K562 (cell line): ENCODE measurements at regions not wholly inside any gene's neighbourhood (a gene's known extent, or its start where the extent isn't known, plus 50 kb on each side); places are given as distances from the start of the nearest gene placed in this dataset.

ENCODE experiments used
- ATAC-seq: fragments of 200-7000 bp; cut with Tn5 transposase; 3 replicates; pipeline ENCODE4 v1.9.1; 2020; ENCODE audit warnings: moderate library complexity
- BruUV-seq: library from RNA; stranded (reverse); fragments of 400-500 nt; replicated peaks from 2 replicates; lab custom pipeline; 2021; lab: Mats Ljungman, UMichigan
- CTCF ChIA-PET: fragments of 300-600 bp; formaldehyde crosslinking; extraction: SDS; loops from one replicate; lab custom pipeline; 2021; ENCODE audit warnings: low intra/inter-chr PET ratio; lab: Yijun Ruan, JAX
- POLR2A ChIA-PET: fragments of 300-600, 350-650 bp; sonication (Branson Sonifier 250); formaldehyde crosslinking; extraction: SDS; loops from one replicate; lab custom pipeline; 2021; ENCODE audit warnings: antibody characterized with exemption, inconsistent platforms; lab: Yijun Ruan, JAX
- DNase-seq, 4 experiments: peaks; one replicate each; pipeline versions ENCODE4 v3.0.0 to v3.0.0-alpha.2; 2011 to 2018; ENCODE audit warnings: low spot score in 3 of 4, mixed read lengths in 3 of 4; ENCODE audit errors: extremely low read depth in 1 of 4
- FAIRE-seq: peaks from 2 replicates; lab custom pipeline; 2011; peaks lifted over from hg19 to GRCh38; lab: Jason Lieb, UNC
- H2AFZ ChIP-seq: 2 replicates; pipeline ENCODE4 v1.6.0; 2011; ENCODE audit warnings: low read depth, low read length, control low read depth, inconsistent platforms
- H3K27ac ChIP-seq: fragments of 200-600 bp; 3 replicates; pipeline ENCODE4 v1.8.0; 2011; ENCODE audit warnings: low read depth, mild to moderate bottlenecking, control low read depth, inconsistent platforms, low read length, moderate library complexity, mixed read lengths; ENCODE audit errors: extremely low read depth
- H3K27me3 ChIP-seq, 2 experiments: fragments of 300-600 bp in 1 of 2; 2 replicates in 1 of 2; 3 replicates in 1 of 2; pipeline versions ENCODE4 v1.6.0 to v1.8.0; 2011; ENCODE audit warnings: inconsistent platforms in 2 of 2, low read length in 2 of 2, mild to moderate bottlenecking in 1 of 2, mixed read lengths in 1 of 2, moderate library complexity in 1 of 2; ENCODE audit not compliant: control insufficient read depth in 2 of 2, insufficient read depth in 2 of 2
- H3K36me3 ChIP-seq: fragments of 300-600 bp; 3 replicates; pipeline ENCODE4 v1.8.0; 2011; ENCODE audit warnings: mild to moderate bottlenecking, low read length, inconsistent platforms; ENCODE audit not compliant: control insufficient read depth, insufficient read depth
- H3K4me1 ChIP-seq, 2 experiments: fragments of 200-600 bp in 1 of 2; replicated peaks in 1 of 2; 2 replicates in 1 of 2; 3 replicates in 1 of 2; pipeline versions ENCODE4 v1.5.1 to v1.8.0; 2011; ENCODE audit warnings: inconsistent platforms in 2 of 2, low read length in 2 of 2, mild to moderate bottlenecking in 1 of 2, mixed read lengths in 1 of 2, moderate library complexity in 1 of 2; ENCODE audit not compliant: control insufficient read depth in 2 of 2, insufficient read depth in 2 of 2
- H3K4me2 ChIP-seq: 2 replicates; pipeline ENCODE4 v1.6.1; 2011; ENCODE audit warnings: low read length, control low read depth, inconsistent platforms, mixed read lengths; ENCODE audit not compliant: insufficient read depth
- H3K4me3 ChIP-seq: fragments of 200-600 bp; sonication (generic), shearing (Covaris generic); 2 replicates; pipeline ENCODE4 v1.5.1; 2016; ENCODE audit warnings: control low read depth, inconsistent platforms
- H3K79me2 ChIP-seq: fragments of 200-600 bp; 3 replicates; pipeline ENCODE4 v1.8.0; 2011; ENCODE audit warnings: low read length, inconsistent platforms; ENCODE audit not compliant: control insufficient read depth, insufficient read depth
- H3K9ac ChIP-seq, 2 experiments: 2 replicates each; pipeline versions ENCODE4 v1.6.0 to v1.6.1; 2011; ENCODE audit warnings: low read depth in 2 of 2, low read length in 2 of 2, control low read depth in 1 of 2, inconsistent platforms in 1 of 2, mild to moderate bottlenecking in 1 of 2, mixed read lengths in 1 of 2; ENCODE audit not compliant: insufficient read depth in 1 of 2
- H3K9me1 ChIP-seq: one replicate; pipeline ENCODE4 v1.6.0; 2011; ENCODE audit warnings: inconsistent platforms, mild to moderate bottlenecking, low read length, moderate library complexity; ENCODE audit not compliant: control insufficient read depth, insufficient read depth
- H3K9me3 ChIP-seq: replicated peaks from 2 replicates; pipeline ENCODE4 v1.5.1; 2011; ENCODE audit warnings: low read depth, low read length, inconsistent platforms; ENCODE audit not compliant: control insufficient read depth, insufficient read depth
- H4K20me1 ChIP-seq: replicated peaks from 2 replicates; pipeline ENCODE4 v1.6.1; 2011; ENCODE audit warnings: low read length, inconsistent platforms, mixed read lengths; ENCODE audit not compliant: control insufficient read depth, insufficient read depth
- CEBPB ChIP-seq: fragments of 450-650 bp; IDR thresholded peaks from 2 replicates; pipeline ENCODE4 v1.6.1; 2016; ENCODE audit warnings: missing genetic modification characterization, missing compliant biosample characterization
- COPS2 ChIP-seq: fragments of 450-650 bp; conservative IDR thresholded peaks from 2 replicates; pipeline ENCODE4 v1.6.1; 2016; ENCODE audit warnings: mild to moderate bottlenecking, moderate library complexity
- CREB1 ChIP-seq, 2 experiments: sonication (generic) in 1 of 2; formaldehyde crosslinking in 1 of 2; IDR thresholded peaks; 2 replicates each; pipeline versions ENCODE4 v1.6.1 to v1.8.0; 2012 to 2022; ENCODE audit warnings: inconsistent platforms in 1 of 2, mild to moderate bottlenecking in 1 of 2, missing genetic modification reagents in 1 of 2, moderate library complexity in 1 of 2
- ZNF398 ChIP-seq: fragments of 250-450 bp; sonication (Bioruptor Pico); IDR thresholded peaks from 2 replicates; pipeline ENCODE4 v1.8.0; 2021; ENCODE audit warnings: moderate library complexity, mild to moderate bottlenecking, inconsistent platforms
- ZNF561 ChIP-seq: fragments of 450-650 bp; formaldehyde crosslinking; conservative IDR thresholded peaks from 2 replicates; pipeline ENCODE4 v1.4.0; 2020; ENCODE audit warnings: mild to moderate bottlenecking, moderate library complexity
- WGBS: fragments of 100-300 bp; shearing (Covaris generic); methylation state at CpG from one replicate; pipeline ENCODE4 v1.1.6; 2016; ENCODE audit warnings: low coverage, mixed read lengths; ENCODE audit not compliant: insufficient coverage; ENCODE audit errors: missing lambda C conversion rate; 5-methylcytosine and 5-hydroxymethylcytosine counted together
- in situ Hi-C: fragments of 300-500 bp; cut with MboI; formaldehyde crosslinking; loops from 4 replicates; pipeline ENCODE4 v1.15.0; 2018; ENCODE audit warnings: inconsistent platforms, mixed read lengths
- intact Hi-C: fragments of 100-400 bp; cut with micrococcal nuclease; formaldehyde crosslinking; loops from 2 replicates; pipeline ENCODE4 v1.14.2; 2022
- TF ChIP-seq, protein P1 (sequence below): fragments of 450-650 bp; IDR thresholded peaks from 2 replicates; pipeline ENCODE4 v1.6.1; 2018; ENCODE audit not compliant: partially characterized antibody
- TF ChIP-seq, protein P2 (sequence below): fragments of 200-400 bp; formaldehyde crosslinking; IDR thresholded peaks from 2 replicates; pipeline ENCODE4 v1.6.1; 2017; ENCODE audit warnings: mild to moderate bottlenecking, low read depth, low read length, moderate library complexity

DNA sequence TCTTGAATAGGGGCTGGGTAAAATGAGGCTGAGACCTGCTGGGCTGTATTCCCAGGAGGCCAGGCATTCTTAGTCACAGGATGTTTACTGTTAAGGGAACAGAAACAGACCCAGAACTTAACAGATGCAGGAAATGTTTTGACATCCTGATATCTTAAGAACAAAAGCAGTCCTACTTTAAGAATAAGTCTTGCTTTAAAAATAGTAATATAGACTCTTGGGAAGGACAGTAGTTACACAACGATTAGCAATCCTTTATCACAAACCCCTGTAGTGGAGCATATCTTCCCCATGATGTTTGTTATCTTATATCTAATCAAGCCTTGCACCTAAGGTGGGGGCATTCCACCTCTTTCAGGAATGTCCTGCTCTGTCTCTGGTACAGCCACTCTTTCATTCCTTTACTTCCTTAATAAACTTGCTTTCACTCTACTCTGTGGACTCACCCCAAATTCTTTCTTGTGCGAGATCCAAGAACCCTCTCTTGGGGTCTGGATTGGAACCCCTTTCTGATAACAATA lies 493.7 kb upstream of the SULF2 start (continued):
- no peak for TF ChIP-seq ZNF398 (CRISPR knock-in tag)

DNA sequence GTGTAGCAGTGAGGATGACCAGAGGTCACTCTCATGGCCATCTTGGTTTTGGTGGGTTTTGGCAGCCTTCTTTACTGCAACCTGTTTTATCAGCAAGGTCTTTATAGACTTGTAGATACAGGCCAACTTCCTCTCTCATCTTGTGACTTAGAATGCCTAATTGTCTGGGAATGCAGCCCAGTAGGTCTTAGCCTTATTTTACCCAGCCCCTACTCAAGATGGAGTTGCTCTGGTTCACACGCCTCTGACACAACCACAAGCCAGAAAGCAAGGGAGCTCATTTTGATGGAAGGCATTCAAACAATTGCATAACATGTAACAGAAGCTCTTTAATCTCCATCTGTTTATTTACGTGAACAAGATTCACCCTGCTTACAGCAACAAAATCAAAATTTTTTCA lies 492.0 kb upstream of the SULF2 start:
- Histone ChIP-seq H3K4me3 (no peak overlapping the region), H2AFZ (no peak overlapping the region), H3K4me2 (no peak overlapping the region), H3K9me1 (no peaks in the 10 kb centered on the region), H3K27ac (no peak overlapping the region), H3K27me3 (no peaks in the 10 kb centered on the region), H3K9me3 (no peaks in the 10 kb centered on the region), H3K9ac (no peak overlapping the region), H4K20me1 (no peaks in the 10 kb centered on the region), H3K4me1 (no peaks in the 10 kb centered on the region), H3K79me2 (no peaks in the 10 kb centered on the region), H3K36me3 (no peaks in the 10 kb centered on the region)
- in situ Hi-C loops (no loop called here), intact Hi-C loops (no loop called here)
- POLR2A ChIA-PET = no interaction called here
- no peak for ATAC-seq
- no peak for FAIRE-seq
- 0% methylated on average over 2 of the region's 2 CpGs for WGBS
- BruUV-seq = no TSS peak
- CTCF ChIA-PET = no interaction called here
- no peak for DNase-seq
- TF ChIP-seq CEBPB (tag) = no peak
- TF ChIP-seq CREB1 (IDR thresholded peaks at IDR 0.05) = no peak
- TF ChIP-seq CREB1 (CRISPR knock-in tag; IDR thresholded peaks at IDR 0.05) = no peak
- TF ChIP-seq, protein P1, sequence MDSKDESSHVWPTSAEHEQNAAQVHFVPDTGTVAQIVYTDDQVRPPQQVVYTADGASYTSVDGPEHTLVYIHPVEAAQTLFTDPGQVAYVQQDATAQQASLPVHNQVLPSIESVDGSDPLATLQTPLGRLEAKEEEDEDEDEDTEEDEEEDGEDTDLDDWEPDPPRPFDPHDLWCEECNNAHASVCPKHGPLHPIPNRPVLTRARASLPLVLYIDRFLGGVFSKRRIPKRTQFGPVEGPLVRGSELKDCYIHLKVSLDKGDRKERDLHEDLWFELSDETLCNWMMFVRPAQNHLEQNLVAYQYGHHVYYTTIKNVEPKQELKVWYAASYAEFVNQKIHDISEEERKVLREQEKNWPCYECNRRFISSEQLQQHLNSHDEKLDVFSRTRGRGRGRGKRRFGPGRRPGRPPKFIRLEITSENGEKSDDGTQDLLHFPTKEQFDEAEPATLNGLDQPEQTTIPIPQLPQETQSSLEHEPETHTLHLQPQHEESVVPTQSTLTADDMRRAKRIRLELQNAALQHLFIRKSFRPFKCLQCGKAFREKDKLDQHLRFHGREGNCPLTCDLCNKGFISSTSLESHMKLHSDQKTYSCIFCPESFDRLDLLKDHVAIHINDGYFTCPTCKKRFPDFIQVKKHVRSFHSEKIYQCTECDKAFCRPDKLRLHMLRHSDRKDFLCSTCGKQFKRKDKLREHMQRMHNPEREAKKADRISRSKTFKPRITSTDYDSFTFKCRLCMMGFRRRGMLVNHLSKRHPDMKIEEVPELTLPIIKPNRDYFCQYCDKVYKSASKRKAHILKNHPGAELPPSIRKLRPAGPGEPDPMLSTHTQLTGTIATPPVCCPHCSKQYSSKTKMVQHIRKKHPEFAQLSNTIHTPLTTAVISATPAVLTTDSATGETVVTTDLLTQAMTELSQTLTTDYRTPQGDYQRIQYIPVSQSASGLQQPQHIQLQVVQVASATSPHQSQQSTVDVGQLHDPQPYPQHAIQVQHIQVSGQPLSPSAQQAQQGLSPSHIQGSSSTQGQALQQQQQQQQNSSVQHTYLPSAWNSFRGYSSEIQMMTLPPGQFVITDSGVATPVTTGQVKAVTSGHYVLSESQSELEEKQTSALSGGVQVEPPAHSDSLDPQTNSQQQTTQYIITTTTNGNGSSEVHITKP = no peak
- TF ChIP-seq, protein P2, sequence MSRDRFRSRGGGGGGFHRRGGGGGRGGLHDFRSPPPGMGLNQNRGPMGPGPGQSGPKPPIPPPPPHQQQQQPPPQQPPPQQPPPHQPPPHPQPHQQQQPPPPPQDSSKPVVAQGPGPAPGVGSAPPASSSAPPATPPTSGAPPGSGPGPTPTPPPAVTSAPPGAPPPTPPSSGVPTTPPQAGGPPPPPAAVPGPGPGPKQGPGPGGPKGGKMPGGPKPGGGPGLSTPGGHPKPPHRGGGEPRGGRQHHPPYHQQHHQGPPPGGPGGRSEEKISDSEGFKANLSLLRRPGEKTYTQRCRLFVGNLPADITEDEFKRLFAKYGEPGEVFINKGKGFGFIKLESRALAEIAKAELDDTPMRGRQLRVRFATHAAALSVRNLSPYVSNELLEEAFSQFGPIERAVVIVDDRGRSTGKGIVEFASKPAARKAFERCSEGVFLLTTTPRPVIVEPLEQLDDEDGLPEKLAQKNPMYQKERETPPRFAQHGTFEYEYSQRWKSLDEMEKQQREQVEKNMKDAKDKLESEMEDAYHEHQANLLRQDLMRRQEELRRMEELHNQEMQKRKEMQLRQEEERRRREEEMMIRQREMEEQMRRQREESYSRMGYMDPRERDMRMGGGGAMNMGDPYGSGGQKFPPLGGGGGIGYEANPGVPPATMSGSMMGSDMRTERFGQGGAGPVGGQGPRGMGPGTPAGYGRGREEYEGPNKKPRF = no peak
- TF ChIP-seq ZNF561 (CRISPR knock-in tag) = no peak
- no peak for TF ChIP-seq COPS2
